HG03558 (cell line): ENCODE measurements at regions not wholly inside any gene's neighbourhood (a gene's known extent, or its start where the extent isn't known, plus 50 kb on each side); places are given as distances from the start of the nearest gene placed in this dataset.
"Not testable (repeated sequence)": the region's sequence is repeated elsewhere in the genome, so short reads cannot be mapped to it uniquely, and the experiment has no call there.

Experiments used
- ATAC-seq: cut with Tn5 transposase; IDR thresholded peaks from one replicate; pipeline ENCODE4 v1.9.1; 2021; ENCODE audit warnings: moderate number of reproducible peaks; ENCODE audit not compliant: unreplicated experiment; ENCODE audit errors: extremely low read depth

DNA sequence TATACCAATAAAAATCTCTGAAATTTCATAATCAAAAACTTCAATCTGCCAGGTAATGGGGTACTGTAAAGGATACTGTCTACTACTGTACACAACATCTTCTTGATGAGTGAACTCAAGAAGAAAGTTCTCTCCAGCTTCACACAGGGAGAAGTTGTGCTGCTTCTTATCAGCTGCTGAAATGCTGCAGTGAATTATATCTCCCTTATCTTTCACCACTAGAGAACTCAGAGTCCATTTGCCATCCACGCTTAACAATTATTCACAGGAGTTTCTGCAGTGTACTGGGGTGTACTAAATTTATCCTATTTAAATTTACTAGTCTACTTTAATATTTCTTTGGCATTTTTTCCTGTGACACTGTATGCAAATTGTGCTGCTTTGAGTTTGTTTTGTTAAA, 384.8 kb downstream of the TFAP2B start:
- no peak for ATAC-seq

DNA sequence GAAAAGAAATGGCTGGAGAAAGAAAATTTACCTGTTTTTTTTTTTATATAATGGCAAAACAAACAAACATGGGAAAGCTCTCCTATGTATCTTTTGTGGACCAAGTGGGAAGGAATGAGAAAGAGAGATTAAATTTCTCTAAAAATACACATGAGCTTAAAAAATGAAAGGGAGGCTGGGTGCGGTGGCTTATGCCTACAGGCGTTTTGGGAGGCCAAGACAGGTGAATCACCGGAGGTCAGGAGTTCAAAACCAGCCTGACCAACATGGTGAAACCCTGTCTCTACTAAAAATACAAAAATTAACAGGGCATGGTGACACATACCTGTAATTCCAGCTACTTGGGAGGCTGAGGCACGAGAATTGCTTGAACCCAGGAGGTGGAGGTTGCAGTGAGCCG, 388.0 kb downstream of the TFAP2B start:
- not testable (repeated sequence) for ATAC-seq

DNA sequence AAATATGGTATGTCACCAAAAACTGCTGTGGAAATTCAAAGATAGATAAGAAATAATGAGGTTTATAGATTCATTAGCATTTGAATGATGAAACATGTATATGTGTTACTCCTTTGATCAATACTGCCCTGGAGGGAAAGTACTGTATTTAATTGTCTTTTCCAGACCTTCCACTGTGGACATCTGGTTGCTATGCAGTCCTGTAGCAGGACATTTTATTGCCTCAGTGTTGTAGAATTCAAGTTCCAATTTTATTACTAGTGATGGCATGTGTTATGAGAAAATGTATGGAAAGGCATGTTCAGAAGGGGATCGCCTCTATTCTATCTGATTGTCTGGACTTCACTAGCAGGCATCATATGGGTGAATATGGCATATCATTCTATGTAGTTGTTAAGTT, 391.0 kb downstream of the TFAP2B start:
- no peak for ATAC-seq

DNA sequence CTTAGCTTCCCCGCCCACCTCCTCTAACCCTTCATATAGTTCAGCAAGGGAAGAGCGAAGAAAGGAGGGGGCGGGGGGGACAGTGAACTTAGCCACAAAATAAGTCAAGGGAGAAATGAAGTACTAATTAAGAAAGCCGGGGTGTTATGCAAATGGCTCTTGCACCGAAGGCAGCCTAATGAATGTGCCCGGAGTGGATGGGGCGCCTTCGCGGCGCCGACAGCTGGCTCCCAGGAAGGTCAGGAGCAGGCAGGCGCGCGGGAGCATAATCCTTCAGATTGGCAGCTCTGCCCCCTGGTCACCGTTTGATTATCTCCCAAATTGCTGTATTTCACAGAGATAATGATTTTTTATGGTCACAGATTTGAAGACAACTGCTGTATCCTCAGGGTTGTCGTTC, 395.1 kb downstream of the TFAP2B start:
- ATAC-seq: no peak

DNA sequence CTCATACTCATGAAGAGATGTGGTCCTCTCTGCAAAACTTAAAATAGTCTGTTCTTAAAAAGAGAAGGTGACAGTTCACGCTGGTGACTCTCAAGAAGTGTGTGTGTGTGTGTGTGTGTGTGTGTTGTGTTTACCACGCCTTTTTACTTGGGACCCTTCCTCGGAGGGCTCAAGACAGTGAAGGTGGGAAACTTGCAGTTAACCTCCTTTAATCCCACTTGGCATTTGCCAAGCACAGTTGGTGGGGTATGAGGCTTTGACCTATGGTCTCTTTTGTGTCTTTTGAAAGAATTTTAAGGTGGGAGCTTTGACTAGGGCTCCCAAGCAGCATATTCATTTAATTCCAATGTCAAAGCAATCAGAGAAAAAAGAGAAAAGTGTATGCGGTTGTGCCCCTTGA, 395.8 kb downstream of the TFAP2B start:
- ATAC-seq: no peak

- ATAC-seq: no peak
These were observed 399.5 kb downstream of the TFAP2B start for GRCh38 chr6:51218181-51218580.

GRCh38 chr6:51224580-51225240, 406.0 kb downstream of the TFAP2B start:
- ATAC-seq: not testable (repeated sequence)

DNA sequence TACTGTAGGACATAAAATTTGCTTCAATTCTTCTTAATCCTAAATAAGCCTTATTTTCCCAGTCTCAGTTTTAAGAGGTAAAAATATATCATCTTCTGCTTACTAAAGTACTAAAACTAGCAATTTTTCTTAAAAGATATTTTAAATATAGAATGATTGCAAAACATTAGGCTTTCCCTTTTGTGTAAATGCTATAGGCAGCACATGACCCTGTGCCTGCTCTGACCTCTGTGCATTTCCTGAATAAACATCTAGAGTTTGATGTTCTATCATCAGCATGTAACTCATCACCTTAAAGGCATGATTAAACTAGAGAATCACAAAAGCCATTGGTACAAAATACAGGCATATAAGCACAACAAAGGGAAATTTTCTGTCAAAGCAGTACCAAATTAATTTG, 422.7 kb downstream of the TFAP2B start:
- no peak for ATAC-seq

GRCh38 chr6:51249798-51250197, 431.1 kb downstream of the TFAP2B start:
- ATAC-seq: no peak

GRCh38 chr6:51250317-51250716, 431.6 kb downstream of the TFAP2B start:
- no peak for ATAC-seq

GRCh38 chr6:51257938-51258337, 439.3 kb downstream of the TFAP2B start:
- ATAC-seq: no peak

- no peak for ATAC-seq
These were observed 441.3 kb downstream of the TFAP2B start for GRCh38 chr6:51260003-51260402.

DNA sequence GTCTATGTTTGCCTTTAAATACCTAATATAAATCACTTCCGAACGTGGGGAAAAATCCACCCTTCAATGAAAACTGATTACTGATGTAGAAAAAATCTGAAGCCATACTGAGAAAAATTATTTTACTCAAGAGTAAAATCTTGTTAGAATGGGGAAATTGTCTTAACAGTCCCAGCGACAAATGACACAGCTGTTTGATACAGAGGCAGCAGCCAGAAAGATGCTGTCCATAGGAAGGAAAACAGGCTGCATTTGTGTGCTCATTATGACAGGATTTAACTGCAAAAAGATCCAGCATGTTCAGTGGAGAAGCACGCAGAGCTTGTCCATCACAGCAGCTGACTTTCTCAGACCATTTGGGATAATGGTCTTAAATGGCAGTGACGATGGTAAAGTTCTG, 443.0 kb downstream of the TFAP2B start:
- ATAC-seq: no peak

GRCh38 chr6:51265426-51265825, 446.8 kb downstream of the TFAP2B start:
- ATAC-seq: no peak

DNA sequence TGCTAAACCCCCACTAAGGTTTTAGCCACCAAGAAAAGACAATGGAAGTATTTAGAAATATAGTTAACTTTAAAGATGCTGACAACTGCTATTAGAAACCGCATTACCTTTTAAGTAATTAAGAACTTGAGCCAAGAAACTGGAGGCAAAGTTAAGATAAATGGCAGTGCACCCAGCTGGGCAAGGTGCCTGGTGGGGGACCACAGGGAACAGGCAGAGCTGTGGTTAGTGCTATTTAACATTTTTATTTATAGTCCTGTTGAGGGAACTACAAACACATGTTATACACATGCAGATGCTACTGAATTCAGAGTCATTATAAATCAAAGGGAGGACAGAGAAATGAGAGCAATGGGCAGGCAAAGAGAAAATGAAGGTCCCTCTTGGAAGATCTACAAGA, 447.9 kb downstream of the TFAP2B start:
- no peak for ATAC-seq

GRCh38 chr6:51268666-51269065, 450.0 kb downstream of the TFAP2B start:
- no peak for ATAC-seq

DNA sequence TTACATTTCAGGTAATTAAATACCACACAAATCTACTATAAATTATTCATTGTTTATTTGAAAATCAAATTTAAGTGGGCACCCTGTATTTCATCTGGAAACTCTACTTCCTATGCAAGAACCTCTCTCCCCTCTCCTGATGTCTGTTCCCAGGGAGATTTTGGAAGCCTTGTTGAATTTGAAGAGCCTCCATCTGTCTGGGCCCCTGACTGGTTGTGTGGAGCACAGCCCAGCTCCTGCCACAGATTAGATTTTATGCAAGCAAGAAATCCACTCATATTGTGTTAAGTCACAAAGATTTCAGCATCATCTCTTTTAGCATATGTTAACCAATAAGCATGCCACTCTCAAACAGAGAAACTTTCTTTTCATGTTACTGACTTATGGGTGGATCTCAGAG, 451.2 kb downstream of the TFAP2B start:
- no peak for ATAC-seq

DNA sequence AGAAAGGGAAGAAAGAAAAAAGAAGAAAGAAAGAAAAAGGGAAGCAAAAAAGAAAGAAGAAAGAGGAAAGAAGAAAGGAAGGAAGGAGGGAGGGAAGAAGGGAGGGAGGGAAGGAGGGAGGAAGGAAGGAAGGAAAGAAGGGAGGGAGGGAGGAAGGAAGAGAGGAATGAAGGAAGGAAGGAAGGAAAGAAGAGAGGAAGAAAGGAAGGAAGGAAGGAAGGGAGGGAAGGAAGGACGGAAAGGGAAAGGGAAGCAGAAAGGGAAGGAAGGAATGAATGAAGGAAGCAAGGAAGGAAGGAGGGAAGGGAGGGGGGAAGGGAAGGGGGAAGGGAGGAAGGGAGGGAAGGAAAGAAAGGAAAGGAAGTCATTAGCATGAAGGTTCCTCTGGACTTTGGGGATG, 452.9 kb downstream of the TFAP2B start:
- no peak for ATAC-seq

DNA sequence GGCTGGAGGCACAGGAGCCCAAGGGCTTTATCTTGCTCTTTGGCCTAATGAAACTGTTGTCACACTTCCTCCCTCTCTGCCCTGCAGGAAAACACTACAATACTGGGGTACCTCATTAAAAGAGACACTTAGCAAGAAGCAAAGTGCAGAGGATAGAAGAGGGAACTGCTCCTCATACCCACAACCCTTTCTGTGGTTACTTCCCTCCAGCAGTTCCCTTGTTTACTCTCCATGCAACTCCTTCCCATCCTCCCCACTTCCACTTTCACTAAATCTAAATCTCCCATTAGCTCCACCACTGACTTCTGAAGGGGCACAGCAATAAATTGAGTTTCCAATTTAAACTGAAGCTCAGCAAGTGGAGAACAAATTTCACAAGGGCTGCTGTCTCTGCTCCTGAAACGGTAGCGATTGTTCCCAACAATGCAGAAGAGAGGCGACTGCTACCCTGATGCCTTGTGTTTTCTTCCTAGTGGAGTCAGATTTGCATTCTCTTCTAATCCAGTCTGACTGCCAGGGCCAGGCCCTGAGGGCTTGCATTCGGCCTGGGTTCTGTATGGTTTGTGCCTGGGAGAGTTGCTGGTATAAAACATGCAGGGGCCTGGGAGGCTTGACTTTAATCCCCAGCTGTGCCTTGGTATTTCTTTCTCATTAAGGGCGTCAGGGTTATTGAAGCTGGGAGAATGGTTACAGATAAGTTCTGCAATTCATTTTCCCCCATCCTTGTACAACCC, 454.7 kb downstream of the TFAP2B start:
- no peak for ATAC-seq

DNA sequence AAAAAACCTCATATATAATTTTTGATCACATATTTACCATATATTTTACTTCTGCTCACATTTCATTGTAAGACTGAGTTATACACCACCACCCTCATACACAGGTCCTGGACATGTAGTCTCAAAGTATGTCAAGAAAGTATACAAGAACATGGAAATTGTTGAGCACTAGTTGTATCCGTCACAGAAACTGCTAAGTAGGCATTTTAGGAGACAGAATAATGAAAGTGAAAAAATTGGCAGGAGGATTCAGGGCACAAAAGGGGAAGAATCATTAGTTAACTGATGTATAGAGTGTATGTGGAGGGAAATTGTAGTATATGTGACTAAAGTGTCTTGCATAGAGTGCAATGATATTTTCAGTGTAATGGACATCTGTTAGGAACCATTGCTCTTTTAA, 458.8 kb downstream of the TFAP2B start:
- ATAC-seq: no peak

- no peak for ATAC-seq
These were observed 463.4 kb downstream of the TFAP2B start for GRCh38 chr6:51282026-51282425.

DNA sequence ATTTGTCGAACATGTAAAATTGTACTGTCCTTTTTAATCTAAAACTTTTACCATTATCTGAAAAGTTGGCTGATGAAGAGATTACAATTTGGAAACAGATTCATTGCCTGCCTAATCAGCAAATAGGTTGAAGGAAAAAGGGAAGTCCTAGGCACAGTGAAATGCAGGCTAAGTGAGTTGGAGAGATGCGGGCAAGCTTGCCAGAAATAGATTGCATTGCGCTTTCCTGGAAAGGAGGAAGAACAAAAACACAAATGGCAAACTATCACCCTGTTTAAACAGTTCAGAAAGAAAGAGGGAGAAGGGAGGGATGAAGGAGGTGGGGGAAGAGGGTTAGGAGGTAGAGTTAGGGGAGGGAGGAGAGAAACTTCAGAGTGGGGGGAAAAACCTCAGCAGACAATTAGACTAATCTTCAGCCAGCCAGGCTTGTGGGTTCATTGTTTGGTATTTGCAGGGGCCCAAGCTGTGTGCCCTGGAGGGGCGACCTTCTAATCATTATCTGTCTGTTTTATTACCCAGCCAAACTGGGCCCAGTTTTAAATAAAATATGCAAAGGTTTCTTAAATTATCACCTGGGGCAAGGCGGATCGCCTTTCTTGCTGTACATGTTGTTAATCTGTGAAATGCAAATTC, 465.2 kb downstream of the TFAP2B start:
- no peak for ATAC-seq
